COLO668 (cell line): ENCODE measurements at regions not wholly inside any gene's neighbourhood (a gene's known extent, or its start where the extent isn't known, plus 50 kb on each side); places are given as distances from the start of the nearest gene placed in this dataset.
"Not testable (repeated sequence)": the region's sequence is repeated elsewhere in the genome, so short reads cannot be mapped to it uniquely, and the experiment has no call there.

Experiments used
- DNase-seq: peaks from one replicate; lab custom pipeline; 2025; ENCODE audit not compliant: unreplicated experiment; lab: John Stamatoyannopoulos, UW

DNA sequence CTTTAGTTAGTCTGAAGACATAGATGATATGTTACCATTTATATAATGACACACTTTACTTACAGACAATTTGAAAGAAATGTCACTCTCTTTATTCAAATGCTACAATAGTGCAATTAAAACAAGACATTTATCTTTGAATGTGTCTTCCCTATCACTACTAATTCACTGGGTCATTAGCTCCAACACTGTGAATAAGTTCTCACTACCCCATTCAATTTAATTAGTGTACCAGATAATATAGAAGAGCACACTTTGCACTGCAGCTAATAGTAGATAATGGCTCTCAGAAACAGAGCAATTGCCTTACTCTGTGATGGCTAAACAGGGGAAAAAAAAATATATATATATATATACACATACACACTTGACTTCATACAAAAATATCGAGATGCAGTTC is 497.0 kb downstream of the DTWD2 start:
- DNase-seq, result no peak

DNA sequence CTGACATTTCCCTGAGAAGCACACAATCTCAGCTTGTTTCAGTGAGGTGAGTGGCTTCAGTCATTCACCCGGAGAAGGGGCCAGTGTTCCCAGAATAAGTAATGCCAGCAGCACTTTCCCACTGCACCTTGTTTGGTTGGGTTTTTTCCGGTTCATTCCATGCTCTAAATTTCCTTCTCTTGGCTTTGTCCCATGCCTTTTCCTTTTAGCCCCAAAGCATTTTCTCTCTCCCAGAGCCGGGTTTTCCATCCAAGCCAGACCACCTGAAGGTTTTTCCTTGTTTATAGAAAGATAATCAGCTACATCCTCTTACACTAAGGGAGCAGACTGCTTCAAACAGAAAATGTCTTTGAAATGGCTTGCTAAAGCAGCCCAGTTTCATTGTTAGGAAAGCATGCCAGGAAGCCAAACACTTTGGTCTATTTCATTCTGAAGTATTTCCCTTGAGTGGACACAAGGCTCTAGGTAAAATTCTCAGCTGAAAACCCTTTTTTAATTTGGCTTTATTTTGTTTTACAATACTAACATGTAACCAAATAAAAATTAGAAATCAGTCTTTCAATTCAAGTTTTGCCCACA is 501.6 kb downstream of the DTWD2 start:
- no peak for DNase-seq

DNA sequence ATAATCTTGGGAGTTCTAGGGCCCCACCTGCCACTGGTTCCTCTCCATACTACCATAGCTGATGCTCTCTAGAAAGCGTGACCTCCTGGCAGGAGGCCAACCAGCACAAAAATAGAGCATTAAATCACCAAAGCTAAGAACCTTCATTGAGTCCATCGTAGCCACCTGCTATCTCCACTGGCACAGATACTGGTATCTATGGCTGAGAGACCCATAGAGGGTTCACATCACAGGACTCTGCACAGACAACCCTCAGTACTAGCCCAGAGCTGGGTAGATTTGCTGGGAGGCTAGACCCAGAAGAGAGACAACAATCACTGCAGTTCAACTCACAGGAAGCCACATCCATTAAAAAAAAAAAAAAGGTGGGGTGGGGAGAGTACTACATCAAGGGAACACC is 509.1 kb downstream of the DTWD2 start:
- DNase-seq, result no peak

DNA sequence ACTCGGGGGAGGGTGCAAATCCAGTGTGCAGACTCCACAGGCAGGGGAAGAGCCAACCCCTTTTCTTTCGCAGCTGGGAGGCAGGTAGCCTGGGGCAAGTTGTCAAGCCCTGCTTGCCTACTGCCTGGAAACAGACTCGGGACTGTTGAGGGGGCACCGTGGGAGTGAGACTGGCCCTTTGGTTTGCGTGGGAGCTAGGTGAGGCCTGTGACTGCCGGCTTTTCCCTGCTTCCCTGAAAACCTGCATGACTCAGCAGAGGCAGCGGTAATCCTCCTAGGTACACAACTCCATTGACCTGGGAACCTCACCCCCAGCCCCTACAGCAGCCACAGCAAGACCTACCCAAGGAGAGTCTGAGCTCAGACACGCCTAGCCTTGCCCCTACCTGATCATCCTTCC is 509.5 kb downstream of the DTWD2 start:
- no peak for DNase-seq

DNA sequence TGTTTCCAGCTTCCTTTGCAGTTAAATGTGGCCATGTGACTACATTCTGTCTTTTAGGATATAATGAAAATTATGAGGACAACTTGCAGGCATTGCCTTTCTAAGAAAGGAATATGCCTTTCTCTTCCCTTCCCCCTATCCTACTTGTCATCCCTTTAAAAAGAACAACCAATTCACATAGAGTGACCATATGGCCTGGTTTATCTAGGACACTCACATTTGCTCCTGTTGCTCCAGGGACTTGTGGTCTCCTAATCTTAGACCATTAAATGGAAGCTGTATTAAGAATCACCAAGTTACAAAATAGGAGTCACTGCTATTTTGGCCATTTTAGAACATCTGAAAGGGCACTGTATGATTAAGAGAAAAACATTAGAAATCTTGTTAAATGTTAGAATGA is 520.3 kb downstream of the DTWD2 start:
- DNase-seq, result no peak

DNA sequence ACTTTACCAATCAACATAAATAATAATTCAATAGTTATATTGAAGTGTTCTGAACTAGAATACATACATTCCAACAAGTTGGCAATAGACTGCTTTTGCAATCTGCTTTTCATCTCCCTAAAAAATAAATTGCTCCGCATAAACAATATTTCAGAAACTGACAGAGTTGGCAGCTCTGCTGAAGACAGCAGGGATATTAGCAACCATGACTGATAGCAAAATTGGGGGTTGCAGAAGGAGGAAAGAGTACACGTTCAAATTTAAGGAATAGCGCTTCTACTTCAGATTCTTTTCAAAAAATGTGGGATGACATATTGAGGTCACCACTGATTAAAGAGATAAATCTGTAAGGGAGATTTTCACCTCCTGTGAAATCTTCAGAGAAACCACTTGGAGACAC is 521.2 kb downstream of the DTWD2 start:
- no peak for DNase-seq

DNA sequence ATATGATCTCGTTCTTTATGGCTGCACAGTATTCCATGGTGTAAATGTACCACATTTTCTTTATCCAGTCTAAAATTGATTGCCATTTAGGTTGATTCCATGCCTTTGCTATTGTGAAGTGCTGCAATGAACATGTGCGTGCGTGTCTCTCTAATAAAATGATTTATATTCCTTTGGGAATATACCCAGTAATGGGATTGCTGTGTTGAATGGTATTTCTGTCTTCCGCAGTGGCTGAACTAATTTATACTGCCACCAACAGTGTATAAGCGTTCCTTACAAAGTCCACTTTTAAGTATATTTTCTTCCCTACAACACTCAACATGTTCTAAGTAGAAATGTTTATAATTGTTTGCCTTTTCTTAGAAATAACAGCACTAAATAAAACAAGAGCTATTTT is 521.9 kb downstream of the DTWD2 start:
- no peak for DNase-seq

DNA sequence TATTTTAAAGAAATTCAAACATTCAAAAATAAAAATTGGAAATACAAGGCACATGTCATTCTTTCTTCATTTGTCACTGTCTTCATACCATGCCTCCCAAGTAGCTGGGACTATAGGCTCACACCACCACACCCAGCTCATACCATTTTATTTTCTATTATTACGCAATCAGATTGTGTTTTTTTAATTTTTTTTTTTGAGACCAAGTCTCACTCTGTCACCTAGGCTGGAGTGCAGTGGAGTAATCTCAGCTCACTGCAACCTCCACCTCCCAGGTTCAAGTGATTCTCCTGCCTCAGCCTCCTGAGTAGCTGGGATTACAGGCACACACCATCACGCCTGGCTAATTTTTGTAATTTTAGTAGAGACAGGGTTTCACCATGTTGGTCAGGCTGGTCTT is 526.1 kb downstream of the DTWD2 start:
- not testable (repeated sequence) for DNase-seq

DNA sequence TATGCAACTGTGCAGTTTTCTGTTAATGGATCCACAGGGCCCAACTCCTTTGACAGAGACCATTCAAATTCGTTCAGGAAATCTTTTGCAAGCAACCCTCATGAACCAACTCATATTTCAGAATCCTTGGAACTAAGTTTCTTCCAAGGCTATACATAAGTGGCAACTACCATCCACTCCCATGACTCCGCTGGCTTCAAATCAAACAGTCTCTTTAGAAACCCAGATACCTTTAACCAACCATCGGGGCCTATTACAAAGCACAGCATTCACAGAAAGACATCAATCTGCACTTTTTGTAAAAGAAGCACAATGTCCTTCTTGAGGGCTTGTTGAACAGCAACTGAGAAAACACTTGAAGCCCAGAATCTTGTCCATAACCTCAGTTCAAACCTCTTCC is 526.9 kb downstream of the DTWD2 start:
- DNase-seq, result no peak

DNA sequence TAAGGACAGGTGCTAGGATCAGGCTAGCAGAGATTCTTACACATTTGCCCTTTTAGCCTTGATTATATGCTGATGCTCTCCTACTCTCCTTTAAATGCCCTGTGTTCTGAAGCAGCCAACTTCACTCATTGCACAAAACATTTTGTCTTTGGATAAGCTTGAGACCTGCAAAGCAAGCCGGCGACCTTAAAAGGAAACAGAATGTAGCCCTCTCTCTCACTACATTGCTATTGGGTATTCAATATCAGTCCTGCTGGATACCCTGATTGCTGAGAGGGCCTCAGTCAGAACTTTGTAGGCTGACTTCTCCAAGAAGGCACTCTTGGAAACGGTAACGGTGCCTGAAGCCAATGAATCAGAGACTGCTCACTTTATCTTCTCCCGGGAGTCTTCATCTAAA is 528.9 kb downstream of the DTWD2 start:
- DNase-seq, result no peak

DNA sequence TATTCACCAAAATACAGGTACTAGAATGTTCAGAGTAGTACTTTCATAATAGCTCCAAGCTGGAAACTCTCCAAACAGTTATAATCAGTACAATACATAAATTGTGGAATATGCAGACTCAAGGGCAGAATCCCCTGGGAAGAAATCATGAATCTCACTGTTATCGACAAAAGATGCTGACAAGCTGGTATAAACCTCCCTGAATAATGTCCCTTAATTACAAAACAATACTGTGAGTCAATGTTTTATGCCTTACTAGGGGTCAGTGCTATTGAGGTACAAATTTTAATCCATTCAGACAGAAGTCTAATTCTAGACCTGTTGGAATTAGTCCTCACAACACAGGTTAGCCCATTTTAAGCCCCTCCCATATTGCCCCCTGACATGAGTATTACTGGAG is 532.3 kb downstream of the DTWD2 start:
- no peak for DNase-seq

DNA sequence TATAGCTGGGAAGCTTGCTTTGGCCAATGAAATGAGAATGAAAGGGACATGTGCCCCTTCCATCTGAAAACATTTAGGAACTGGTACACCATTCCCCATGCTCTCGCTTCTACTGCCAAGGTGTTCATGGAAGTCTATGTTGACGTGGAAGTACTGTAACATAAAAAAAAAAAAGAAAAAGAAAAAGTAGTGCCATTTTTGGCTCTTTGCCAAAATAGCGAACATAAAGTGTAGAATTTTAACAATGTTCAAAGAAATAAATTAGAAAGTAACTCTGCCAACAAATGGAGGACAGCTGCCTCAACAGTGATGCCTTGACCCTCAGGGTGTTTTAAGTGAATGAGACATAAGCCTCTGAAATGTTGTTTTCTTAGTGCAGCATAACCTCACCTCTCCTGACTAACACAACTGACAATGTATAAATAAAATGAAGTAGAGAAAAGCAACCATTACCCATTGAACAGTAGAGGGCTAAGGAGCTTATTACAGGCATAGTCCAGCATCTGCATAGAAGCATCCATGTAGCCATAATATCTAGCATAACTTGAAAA is 536.6 kb downstream of the DTWD2 start:
- no peak for DNase-seq

DNA sequence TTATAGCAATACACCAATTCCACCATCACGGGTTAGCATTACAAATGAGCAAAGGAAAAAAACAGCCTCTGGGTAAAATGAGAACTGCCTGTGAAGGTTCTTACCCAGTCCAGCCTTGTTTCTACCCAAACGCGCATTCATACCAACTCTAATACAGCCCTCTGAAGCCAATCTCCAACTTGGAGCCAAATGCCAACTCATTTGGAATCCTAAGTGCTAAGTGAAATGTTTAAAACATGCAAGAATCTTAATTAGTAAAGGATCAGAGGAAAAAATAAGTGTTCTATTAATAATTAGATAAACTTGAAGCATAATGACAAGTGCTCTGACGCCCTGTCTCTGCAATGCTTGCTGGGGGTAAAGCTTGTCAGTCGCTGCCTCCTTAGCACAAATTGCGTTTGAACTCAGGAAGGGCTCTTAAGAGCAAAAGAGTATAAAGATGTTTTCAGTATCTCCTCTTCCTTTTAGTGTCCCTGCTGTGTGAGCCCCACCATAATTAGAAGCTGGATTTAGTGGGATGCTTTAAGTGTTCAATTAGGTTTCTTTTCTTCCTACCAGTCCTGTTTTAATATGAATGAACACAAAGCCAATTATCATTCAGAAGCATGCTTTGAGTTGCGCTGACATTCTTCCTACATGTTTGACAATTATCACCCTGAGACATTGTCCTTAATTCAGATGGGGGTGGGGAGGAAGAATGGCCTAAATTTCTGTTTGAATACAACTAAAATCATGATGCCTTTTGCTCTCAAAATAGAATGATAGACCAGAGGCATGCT is 537.6 kb downstream of the DTWD2 start:
- no peak for DNase-seq

DNA sequence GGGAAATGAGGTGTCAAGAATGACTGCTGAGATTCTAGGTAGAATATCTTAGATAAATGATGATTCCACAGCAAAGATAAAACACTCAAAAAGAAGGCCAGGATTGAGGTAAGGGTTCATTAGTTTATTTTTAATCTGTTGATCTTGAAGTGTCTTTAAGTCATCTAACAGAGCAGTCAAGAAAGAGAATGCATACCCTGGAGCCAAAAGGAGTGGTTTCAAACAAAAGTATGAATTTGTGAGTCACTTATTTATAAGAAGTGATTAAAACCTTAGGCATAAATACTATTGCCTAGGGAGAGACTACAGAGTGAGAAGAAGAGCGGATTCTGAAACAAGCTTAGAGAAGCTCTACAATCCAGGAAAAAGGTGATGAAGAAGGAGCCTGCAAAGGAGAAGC is 541.0 kb downstream of the DTWD2 start:
- no peak for DNase-seq

DNA sequence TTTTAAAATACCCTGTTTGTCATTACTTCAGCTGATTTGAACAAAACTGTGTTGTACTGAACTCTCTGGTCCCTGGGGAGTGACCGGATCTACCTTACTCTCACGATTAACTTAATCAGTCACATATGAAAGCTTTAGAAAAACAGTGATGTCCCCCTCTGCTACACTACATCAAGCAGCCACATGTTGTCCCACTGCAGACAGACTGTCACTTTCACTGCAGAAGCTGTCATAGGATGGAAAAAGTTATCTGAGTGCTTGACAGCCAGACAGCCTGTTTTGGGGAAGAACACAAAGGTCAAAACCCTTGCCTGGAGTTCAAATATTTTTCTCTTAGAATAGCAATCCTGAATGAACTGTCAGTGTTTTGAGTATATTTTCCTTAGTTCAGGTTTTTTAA is 546.4 kb downstream of the DTWD2 start:
- no peak for DNase-seq

DNA sequence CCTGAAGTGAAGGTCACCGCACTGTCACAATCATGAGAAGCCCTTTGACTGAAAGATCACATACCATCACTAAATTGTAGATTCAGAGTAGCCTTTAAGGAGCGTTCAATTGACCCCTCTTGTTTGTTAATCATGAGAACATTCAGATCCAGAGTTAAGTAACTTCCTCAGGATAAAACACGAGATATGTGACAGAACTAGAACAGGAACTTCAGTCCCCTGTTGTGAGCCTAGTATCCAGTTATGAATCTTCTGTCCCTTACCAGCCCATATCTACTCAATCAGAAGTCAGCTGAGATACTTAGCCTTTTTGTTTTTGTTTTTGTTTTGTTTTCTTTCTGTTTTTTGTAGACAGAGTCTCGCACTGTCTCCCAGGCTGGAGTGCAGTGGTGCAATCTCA is 547.3 kb downstream of the DTWD2 start:
- no peak for DNase-seq

DNA sequence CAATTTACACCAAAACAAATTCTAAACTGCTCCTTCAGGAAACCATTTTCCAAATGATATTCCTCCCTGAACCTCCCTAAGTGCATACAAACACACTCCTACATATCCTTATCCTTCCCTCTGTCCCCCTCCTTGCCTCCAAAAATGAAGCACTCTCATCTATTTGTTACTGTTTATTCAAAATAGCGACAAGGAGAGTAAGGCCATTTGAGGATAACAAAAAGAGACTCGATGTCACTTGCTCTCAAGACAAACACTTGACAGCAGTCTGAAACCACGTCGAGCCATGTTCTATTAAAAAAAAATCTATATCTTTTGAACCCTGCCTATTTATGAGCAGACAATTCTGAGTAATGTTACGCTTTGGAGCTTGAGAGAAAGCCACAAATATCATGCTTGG is 547.9 kb downstream of the DTWD2 start:
- no peak for DNase-seq

DNA sequence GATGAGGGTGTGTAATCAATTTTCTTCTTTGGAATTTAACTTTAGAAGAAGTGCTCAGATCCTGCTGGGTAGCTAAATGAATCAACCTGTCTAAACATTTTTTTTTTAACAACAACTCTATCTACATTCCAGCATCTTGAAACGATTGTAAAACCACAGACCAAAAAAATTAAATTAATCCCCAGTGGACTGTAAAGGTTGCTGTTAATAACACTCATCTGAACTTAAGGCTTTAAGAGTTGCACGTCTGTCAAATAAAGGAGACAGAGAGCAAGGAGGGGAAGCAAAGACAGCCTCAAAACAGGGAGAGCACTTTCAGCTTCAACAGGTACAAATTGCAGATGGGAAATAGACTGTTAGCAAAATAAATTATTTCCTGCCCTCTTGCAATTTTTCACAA is 548.5 kb downstream of the DTWD2 start:
- no peak for DNase-seq

DNA sequence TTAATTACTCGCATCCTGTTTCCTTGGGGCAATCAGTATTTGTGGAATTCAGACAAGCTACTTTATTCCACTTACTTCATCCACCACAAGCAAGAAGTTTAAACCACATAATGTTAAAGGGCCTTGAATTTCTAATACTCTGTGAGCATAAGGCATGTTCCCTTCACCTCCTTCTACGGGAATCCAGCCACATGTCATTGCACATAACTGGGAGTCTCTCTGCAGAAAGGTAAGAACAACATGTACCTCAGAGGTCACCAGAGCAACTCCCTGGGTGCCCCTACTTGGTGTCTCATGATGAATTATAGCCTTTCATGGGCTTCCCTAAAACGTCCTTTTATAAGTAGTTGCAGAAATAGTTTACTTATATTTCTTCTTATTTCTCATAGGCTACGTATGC is 553.2 kb downstream of the DTWD2 start:
- DNase-seq, result no peak

DNA sequence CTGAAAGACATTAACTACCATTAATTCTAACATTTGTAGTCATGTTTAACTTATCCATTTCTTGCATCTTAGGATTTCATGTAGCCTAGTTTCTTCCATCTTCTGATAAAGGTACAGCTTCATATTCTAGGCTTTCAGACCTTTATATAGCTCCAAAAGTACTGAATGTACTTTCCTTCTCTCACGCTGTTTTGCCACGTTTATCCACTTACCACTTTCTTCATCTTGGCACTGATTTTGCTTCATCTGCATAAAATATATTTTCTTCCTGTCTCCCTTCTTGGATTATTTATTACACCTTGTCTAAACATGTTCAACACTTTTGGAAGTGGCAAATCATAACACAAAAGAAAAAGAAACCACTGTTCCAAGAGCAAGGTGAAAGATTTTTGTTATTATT is 553.8 kb downstream of the DTWD2 start:
- no peak for DNase-seq

DNA sequence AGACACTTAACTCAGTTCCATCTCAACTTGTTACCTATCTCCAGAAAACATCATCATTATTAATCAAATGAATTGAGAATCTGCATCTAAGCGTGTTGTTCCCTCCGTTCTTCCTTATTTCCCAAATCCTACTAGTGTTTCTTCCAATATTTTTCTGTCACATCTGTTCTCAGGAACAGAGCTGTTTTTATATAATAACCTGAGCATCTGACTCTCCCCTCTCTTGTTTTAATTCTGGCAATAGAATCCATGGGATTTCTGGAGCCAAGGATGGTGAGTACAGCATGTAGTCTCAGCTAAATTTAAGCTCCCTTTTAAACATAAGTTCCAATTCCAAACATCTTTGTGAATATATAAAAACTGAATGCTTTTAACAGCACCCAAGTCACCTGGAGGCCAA is 558.3 kb downstream of the DTWD2 start:
- no peak for DNase-seq

DNA sequence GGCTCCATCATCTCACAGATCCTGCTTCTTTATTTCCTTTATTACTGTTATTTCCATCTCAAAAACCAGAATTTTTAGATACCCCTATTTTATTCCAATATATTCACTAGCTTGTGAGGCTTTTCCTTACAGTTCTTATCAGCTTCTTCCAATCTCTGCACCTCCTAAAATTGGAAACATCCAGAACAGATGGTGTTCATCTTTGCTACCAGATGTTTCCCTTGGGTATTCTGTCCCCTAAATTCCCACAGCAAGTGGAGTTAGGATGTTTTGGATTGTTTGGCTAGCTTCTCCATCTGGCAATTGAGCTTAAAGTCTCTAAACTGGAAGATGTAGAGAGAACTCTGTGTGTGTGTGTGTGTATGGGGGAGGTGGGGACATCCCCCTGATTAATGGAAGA is 580.4 kb downstream of the DTWD2 start:
- no peak for DNase-seq

DNA sequence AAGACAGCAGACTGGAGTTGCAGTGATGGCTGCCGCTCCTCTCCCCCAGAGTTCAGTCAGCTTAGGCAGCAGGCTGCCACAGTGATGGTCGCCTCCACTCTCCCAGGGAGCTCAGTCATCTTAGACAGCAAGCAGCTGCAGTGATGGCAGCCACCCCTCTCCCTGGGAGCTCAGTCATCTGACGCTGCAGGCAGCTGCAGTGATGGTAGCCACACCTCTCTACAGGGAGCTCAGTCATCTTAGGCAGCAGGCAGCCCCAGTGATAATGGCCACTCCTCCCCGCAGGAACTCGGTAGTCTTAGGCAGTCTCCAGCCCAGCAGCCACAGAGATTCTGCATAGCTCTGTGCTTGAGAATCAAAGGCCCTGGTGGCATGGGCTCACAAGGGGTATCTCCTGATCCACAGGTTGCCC is 582.7 kb downstream of the DTWD2 start:
- DNase-seq, result no peak
